PC-9 (cell line): ENCODE measurements at regions not wholly inside any gene's neighbourhood (a gene's known extent, or its start where the extent isn't known, plus 50 kb on each side); places are given as distances from the start of the nearest gene placed in this dataset.

Experiments
- BruUV-seq: library from RNA; stranded (reverse); fragments of 400-500 nt; replicated peaks from 2 replicates; lab custom pipeline; 2021; lab: Mats Ljungman, UMichigan
- CTCF ChIA-PET: fragments of 300-600 bp; sonication (Branson Sonifier 250); formaldehyde crosslinking; loops from one replicate; lab custom pipeline; 2022; ENCODE audit warnings: antibody characterized with exemption; lab: Charles Lee
- POLR2A ChIA-PET: fragments of 300-600 bp; sonication (Branson Sonifier 250); formaldehyde crosslinking; loops from one replicate; lab custom pipeline; 2022; ENCODE audit warnings: antibody characterized with exemption; ENCODE audit not compliant: unreplicated experiment; lab: Charles Lee
- DNase-seq, 2 experiments: peaks; one replicate each; pipeline versions ENCODE4 v3.0.0 to v3.0.0-alpha.2; 2015 to 2022; ENCODE audit warnings: mixed read lengths in 1 of 2
- H2AFZ ChIP-seq: fragments of 200-600 bp; sonication (generic); 2 replicates; pipeline ENCODE4 v1.8.1; 2017; ENCODE audit warnings: antibody characterized with exemption
- H3F3A ChIP-seq: fragments of 200-600 bp; sonication (generic); 2 replicates; pipeline ENCODE4 v1.8.1; 2017; ENCODE audit warnings: antibody characterized with exemption, mild to moderate bottlenecking, low read depth; ENCODE audit not compliant: insufficient read depth
- H3K27ac ChIP-seq: fragments of 200-600 bp; sonication (generic); 2 replicates; pipeline ENCODE4 v1.6.1; 2016; ENCODE audit warnings: mixed run types
- H3K27me3 ChIP-seq: fragments of 200-600 bp; sonication (generic); 2 replicates; pipeline ENCODE4 v1.6.1; 2016; ENCODE audit warnings: low read depth, mixed run types; ENCODE audit not compliant: insufficient read depth
- H3K36me3 ChIP-seq: fragments of 200-600 bp; sonication (generic); 2 replicates; pipeline ENCODE4 v1.6.1; 2016; ENCODE audit warnings: low read depth, mixed run types
- H3K4me1 ChIP-seq: fragments of 200-600 bp; sonication (generic); replicated peaks from 2 replicates; pipeline ENCODE4 v1.6.1; 2016; ENCODE audit warnings: mixed run types; ENCODE audit not compliant: insufficient read depth
- H3K4me2 ChIP-seq: fragments of 200-600 bp; sonication (generic); 2 replicates; pipeline ENCODE4 v1.6.1; 2017; ENCODE audit warnings: mixed run types
- H3K4me3 ChIP-seq: fragments of 200-600 bp; sonication (generic); 2 replicates; pipeline ENCODE4 v1.6.1; 2016; ENCODE audit warnings: mixed run types
- H3K79me2 ChIP-seq: fragments of 200-600 bp; sonication (generic); 2 replicates; pipeline ENCODE4 v1.6.1; 2017; ENCODE audit warnings: low read depth, mixed run types
- H3K9me2 ChIP-seq: fragments of 200-600 bp; sonication (generic); 2 replicates; pipeline ENCODE4 v1.8.1; 2017; ENCODE audit warnings: mild to moderate bottlenecking; ENCODE audit not compliant: insufficient read depth
- H3K9me3 ChIP-seq: fragments of 200-600 bp; sonication (generic); 2 replicates; pipeline ENCODE4 v1.8.1; 2016; ENCODE audit warnings: low read depth; ENCODE audit not compliant: insufficient read depth
- H4K20me1 ChIP-seq: fragments of 200-600 bp; sonication (generic); 2 replicates; pipeline ENCODE4 v1.8.1; 2017; ENCODE audit not compliant: insufficient read depth
- EZH2 ChIP-seq: fragments of 200-600 bp; sonication (generic); IDR thresholded peaks from 2 replicates; pipeline ENCODE4 v1.8.0; 2017; ENCODE audit warnings: antibody characterized with exemption, low read depth
- intact Hi-C: fragments of 100-400 bp; cut with micrococcal nuclease; formaldehyde crosslinking; loops from one replicate; pipeline ENCODE4 v1.10.0; 2022; ENCODE audit not compliant: unreplicated experiment
- TF ChIP-seq, protein P1 (sequence below): fragments of 200-600 bp; sonication (generic); conservative IDR thresholded peaks from 2 replicates; pipeline ENCODE4 v1.6.1; 2017; ENCODE audit warnings: mixed run types, antibody characterized with exemption, mild to moderate bottlenecking, moderate library complexity

DNA sequence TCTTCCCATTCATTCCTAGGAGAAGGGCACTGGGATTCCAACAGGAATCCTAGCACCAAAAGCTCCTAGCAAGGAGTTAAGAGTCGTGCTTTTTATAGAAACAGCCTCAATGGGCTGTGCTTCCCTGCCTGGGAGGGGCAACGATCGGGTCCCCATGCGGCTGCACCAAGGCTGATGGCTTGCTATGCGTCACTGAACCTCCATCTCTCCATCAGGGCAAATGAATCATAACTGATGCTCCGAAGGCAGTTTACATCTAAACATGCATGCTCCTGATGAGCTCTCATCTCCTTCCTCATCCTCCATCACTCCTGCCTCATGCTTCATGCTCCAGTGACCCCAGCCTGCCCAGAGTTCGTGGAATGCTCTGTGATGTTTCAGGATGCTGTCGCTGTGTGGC, 270.5 kb downstream of the FOXL1 start:
- H3K36me3 ChIP-seq, result no peaks in the 10 kb centered on the region
- no peaks in the 10 kb centered on the region for H3F3A ChIP-seq
- H2AFZ ChIP-seq, result no peak overlapping the region
- intact Hi-C loops, result no loop called here
- H3K9me3 ChIP-seq, result no peaks in the 10 kb centered on the region
- H3K9me2 ChIP-seq, result no peaks in the 10 kb centered on the region
- H3K4me3 ChIP-seq, result no peak overlapping the region
- no peak for TF ChIP-seq EZH2
- TF ChIP-seq, protein P1, sequence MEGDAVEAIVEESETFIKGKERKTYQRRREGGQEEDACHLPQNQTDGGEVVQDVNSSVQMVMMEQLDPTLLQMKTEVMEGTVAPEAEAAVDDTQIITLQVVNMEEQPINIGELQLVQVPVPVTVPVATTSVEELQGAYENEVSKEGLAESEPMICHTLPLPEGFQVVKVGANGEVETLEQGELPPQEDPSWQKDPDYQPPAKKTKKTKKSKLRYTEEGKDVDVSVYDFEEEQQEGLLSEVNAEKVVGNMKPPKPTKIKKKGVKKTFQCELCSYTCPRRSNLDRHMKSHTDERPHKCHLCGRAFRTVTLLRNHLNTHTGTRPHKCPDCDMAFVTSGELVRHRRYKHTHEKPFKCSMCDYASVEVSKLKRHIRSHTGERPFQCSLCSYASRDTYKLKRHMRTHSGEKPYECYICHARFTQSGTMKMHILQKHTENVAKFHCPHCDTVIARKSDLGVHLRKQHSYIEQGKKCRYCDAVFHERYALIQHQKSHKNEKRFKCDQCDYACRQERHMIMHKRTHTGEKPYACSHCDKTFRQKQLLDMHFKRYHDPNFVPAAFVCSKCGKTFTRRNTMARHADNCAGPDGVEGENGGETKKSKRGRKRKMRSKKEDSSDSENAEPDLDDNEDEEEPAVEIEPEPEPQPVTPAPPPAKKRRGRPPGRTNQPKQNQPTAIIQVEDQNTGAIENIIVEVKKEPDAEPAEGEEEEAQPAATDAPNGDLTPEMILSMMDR, result no peak
- BruUV-seq, result no TSS peak
- ChIA-PET CTCF (no interaction called here), POLR2A (no interaction called here)
- no peak for DNase-seq
- H3K27ac ChIP-seq, result no peak overlapping the region
- no peaks in the 10 kb centered on the region for H3K79me2 ChIP-seq
- no peak overlapping the region for H3K4me2 ChIP-seq
- H4K20me1 ChIP-seq, result no peaks in the 10 kb centered on the region
- H3K27me3 ChIP-seq, result peaks cover 29% of the 10 kb centered on the region
- no peaks in the 10 kb centered on the region for H3K4me1 ChIP-seq

DNA sequence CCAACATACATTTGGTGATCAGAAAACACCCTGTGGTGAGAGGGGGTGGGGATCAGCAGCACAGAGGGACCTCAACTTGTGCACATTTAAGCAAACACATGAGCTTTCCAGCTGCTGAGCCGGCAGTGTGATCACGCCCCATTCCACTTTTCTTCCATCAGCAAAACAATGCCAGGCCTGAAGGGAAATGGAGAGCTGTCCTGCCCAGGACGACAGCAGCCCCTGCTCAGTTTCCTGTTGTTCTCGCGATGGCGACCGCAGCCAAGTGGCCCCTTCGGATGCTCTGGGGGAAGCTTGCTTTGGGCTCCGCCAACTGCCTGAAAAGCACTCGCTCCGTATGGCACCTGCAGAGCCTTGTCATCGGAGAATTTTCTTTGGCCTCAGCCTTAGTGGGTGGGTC, 272.3 kb downstream of the FOXL1 start:
- no TSS peak for BruUV-seq
- Histone ChIP-seq H3K27ac (no peak overlapping the region), H3K4me3 (no peak overlapping the region), H3K27me3 (peaks cover 47% of the 10 kb centered on the region), H3K9me3 (no peaks in the 10 kb centered on the region), H3F3A (no peaks in the 10 kb centered on the region), H3K4me1 (no peaks in the 10 kb centered on the region), H3K9me2 (no peaks in the 10 kb centered on the region), H3K79me2 (no peaks in the 10 kb centered on the region), H3K4me2 (no peak overlapping the region), H4K20me1 (no peaks in the 10 kb centered on the region), H2AFZ (no peak overlapping the region), H3K36me3 (no peaks in the 10 kb centered on the region)
- TF ChIP-seq EZH2, result no peak
- TF ChIP-seq, protein P1, result no peak
- POLR2A ChIA-PET, result no interaction called here
- DNase-seq, result no peak
- intact Hi-C loops, result no loop called here
- CTCF ChIA-PET, result no interaction called here

DNA sequence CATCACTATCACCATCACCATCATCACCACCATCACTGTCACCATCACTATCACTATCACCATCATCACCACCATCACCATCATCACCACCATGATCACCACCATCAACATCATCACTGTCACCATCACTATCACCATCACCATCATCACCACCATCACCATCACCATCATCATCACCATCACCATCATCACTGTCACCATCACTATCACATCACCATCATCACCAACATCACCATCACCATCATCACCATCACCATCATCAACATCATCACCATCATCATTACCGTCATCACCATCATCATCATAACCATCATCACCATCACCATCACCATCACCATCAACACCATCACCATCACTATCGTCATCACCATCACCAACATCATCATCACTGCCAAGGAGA, 273.8 kb downstream of the FOXL1 start:
- H3K9me3 ChIP-seq, result no peaks in the 10 kb centered on the region
- H3K27me3 ChIP-seq, result peaks cover 56% of the 10 kb centered on the region
- no peaks in the 10 kb centered on the region for H3K9me2 ChIP-seq
- H3K4me2 ChIP-seq, result no peak overlapping the region
- H3K36me3 ChIP-seq, result no peaks in the 10 kb centered on the region
- intact Hi-C loops, result no loop called here
- ChIA-PET CTCF (no interaction called here), POLR2A (no interaction called here)
- no peaks in the 10 kb centered on the region for H3K4me1 ChIP-seq
- no TSS peak for BruUV-seq
- H3F3A ChIP-seq, result no peaks in the 10 kb centered on the region
- no peak for DNase-seq
- H3K27ac ChIP-seq, result no peak overlapping the region
- H3K79me2 ChIP-seq, result no peaks in the 10 kb centered on the region
- no peak overlapping the region for H3K4me3 ChIP-seq
- no peak overlapping the region for H2AFZ ChIP-seq
- H4K20me1 ChIP-seq, result no peaks in the 10 kb centered on the region
- TF ChIP-seq, protein P1, result no peak
- TF ChIP-seq EZH2, result no peak
